Testis (tissue), 2 donors: ENCODE measurements at regions not wholly inside any gene's neighbourhood (a gene's known extent, or its start where the extent isn't known, plus 50 kb on each side); places are given as distances from the start of the nearest gene placed in this dataset.

Experiments
- DNase-seq: peaks from one replicate; pipeline ENCODE4 v3.0.0-alpha.2; 2019
- H3K27ac ChIP-seq, 2 donors: fragments of 200-600 bp; sonication (generic); one replicate each; pipeline ENCODE4 v1.5.1; 2019
- H3K27me3 ChIP-seq: fragments of 200-600 bp; sonication (generic); one replicate; pipeline ENCODE4 v1.5.1; 2019
- H3K36me3 ChIP-seq: fragments of 200-600 bp; sonication (generic); one replicate; pipeline ENCODE4 v1.5.1; 2017; ENCODE audit warnings: low read depth; ENCODE audit errors: missing control alignments
- H3K4me1 ChIP-seq: fragments of 200-600 bp; sonication (generic); one replicate; pipeline ENCODE4 v1.5.1; 2019
- H3K4me3 ChIP-seq, 2 donors: fragments of 200-600 bp; sonication (generic); one replicate each; pipeline ENCODE4 v1.5.1; 2017 to 2019
- H3K9me3 ChIP-seq: fragments of 200-600 bp; sonication (generic); one replicate; pipeline ENCODE4 v1.5.1; 2017
- CTCF ChIP-seq, 3 experiments: fragments of 450-650 bp in 2 of 3; fragments of 200-600 bp in 1 of 3; sonication (generic) in 1 of 3; IDR thresholded peaks; one replicate each; pipeline ENCODE4 v1.5.1; 2016 to 2019; ENCODE audit warnings: antibody characterized with exemption in 3 of 3, mild to moderate bottlenecking in 2 of 3, moderate library complexity in 1 of 3
- POLR2A ChIP-seq: fragments of 450-650 bp; IDR thresholded peaks from one replicate; pipeline ENCODE4 v1.6.1; 2017; ENCODE audit warnings: antibody characterized with exemption, mild to moderate bottlenecking, moderate library complexity
- WGBS, 2 donors: methylation state at CpG; one replicate each; pipeline ENCODE4 v1.1.5; 2018; 5-methylcytosine and 5-hydroxymethylcytosine counted together
- intact Hi-C: fragments of 100-400 bp; cut with DNase I; formaldehyde crosslinking; loops from one replicate; pipeline ENCODE4 v1.15.1; 2023; ENCODE audit warnings: low total_unique reads

GRCh38 chr14:84397631-84398030 is 1132.3 kb upstream of the FLRT2 start:
- Histone ChIP-seq H3K36me3 (no peaks in the 10 kb centered on the region), H3K4me1 (no peaks in the 10 kb centered on the region), H3K27ac (no peak overlapping the region), H3K9me3 (no peaks in the 10 kb centered on the region), H3K4me3 (no peak overlapping the region), H3K27me3 (no peaks in the 10 kb centered on the region)
- intact Hi-C loops: no loop called here
- TF ChIP-seq POLR2A (no peak), CTCF (IDR thresholded peaks at IDR 0.05) (no peak)
- DNase-seq: no peak
- 69 to 74% methylated on average over 3 of the region's 3 CpGs for WGBS, 2 donors

- TF ChIP-seq CTCF (IDR thresholded peaks at IDR 0.05): no peak
- no peak for TF ChIP-seq POLR2A
- peak overlapping the region; percentile 31 to 56 for H3K4me3 ChIP-seq
- peak; percentile 19 for DNase-seq
- H3K9me3 ChIP-seq: no peaks in the 10 kb centered on the region
- intact Hi-C loops: no loop called here
- H3K27ac ChIP-seq: peak overlapping the region in 1 of 2 donors; percentile 23
- no peaks in the 10 kb centered on the region for H3K27me3 ChIP-seq
- WGBS, 2 donors: 88 to 92% methylated on average over 46 to 61 of the region's 62 CpGs
- no peaks in the 10 kb centered on the region for H3K36me3 ChIP-seq
- H3K4me1 ChIP-seq: no peaks in the 10 kb centered on the region
Measured at GRCh38 chr14:84399296-84399910, 1130.5 kb upstream of the FLRT2 start.

GRCh38 chr14:84401631-84402030 is 1128.3 kb upstream of the FLRT2 start:
- Histone ChIP-seq H3K4me3 (no peak overlapping the region), H3K9me3 (no peaks in the 10 kb centered on the region), H3K36me3 (no peaks in the 10 kb centered on the region), H3K27me3 (no peaks in the 10 kb centered on the region), H3K27ac (no peak overlapping the region), H3K4me1 (no peaks in the 10 kb centered on the region)
- intact Hi-C loops: no loop called here
- no peak for DNase-seq
- 78 to 87% methylated on average over 3 of the region's 3 CpGs for WGBS, 2 donors
- no peak for TF ChIP-seq POLR2A
- TF ChIP-seq CTCF (IDR thresholded peaks at IDR 0.05): no peak

GRCh38 chr14:84403585-84403984 is 1126.4 kb upstream of the FLRT2 start:
- H3K9me3 ChIP-seq: no peaks in the 10 kb centered on the region
- no peak for TF ChIP-seq CTCF (IDR thresholded peaks at IDR 0.05)
- no peak for TF ChIP-seq POLR2A
- no peaks in the 10 kb centered on the region for H3K27me3 ChIP-seq
- no peak for DNase-seq
- H3K4me1 ChIP-seq: no peaks in the 10 kb centered on the region
- no peaks in the 10 kb centered on the region for H3K36me3 ChIP-seq
- intact Hi-C loops: no loop called here
- WGBS, 2 donors: 77 to 92% methylated on average over 2 of the region's 2 CpGs
- no peak overlapping the region for H3K4me3 ChIP-seq
- H3K27ac ChIP-seq: no peak overlapping the region

- 82 to 97% methylated on average over 3 of the region's 3 CpGs for WGBS, 2 donors
- intact Hi-C loops: no loop called here
- H3K27me3 ChIP-seq: no peaks in the 10 kb centered on the region
- TF ChIP-seq POLR2A: no peak
- TF ChIP-seq CTCF (IDR thresholded peaks at IDR 0.05): no peak
- H3K9me3 ChIP-seq: no peaks in the 10 kb centered on the region
- no peak overlapping the region for H3K4me3 ChIP-seq
- no peaks in the 10 kb centered on the region for H3K36me3 ChIP-seq
- H3K4me1 ChIP-seq: no peaks in the 10 kb centered on the region
- H3K27ac ChIP-seq: no peak overlapping the region
- no peak for DNase-seq
Measured at GRCh38 chr14:84404246-84404645, 1125.7 kb upstream of the FLRT2 start.
